HCT116 (cell line): ENCODE measurements at regions not wholly inside any gene's neighbourhood (a gene's known extent, or its start where the extent isn't known, plus 50 kb on each side); places are given as distances from the start of the nearest gene placed in this dataset.

Source experiments
- ATAC-seq: fragments of 200-7000 bp; cut with Tn5 transposase; 2 replicates; pipeline ENCODE4 v1.9.1; 2020; ENCODE audit warnings: mild to moderate bottlenecking, moderate library complexity
- BruUV-seq: library from RNA; stranded (reverse); fragments of 400-500 nt; replicated peaks from 2 replicates; lab custom pipeline; 2021; lab: Mats Ljungman, UMichigan
- CTCF ChIA-PET: fragments of 300-600 bp; sonication (Branson Sonifier 250); formaldehyde crosslinking; loops from one replicate; lab custom pipeline; 2021; ENCODE audit warnings: antibody characterized with exemption; lab: Charles Lee
- POLR2A ChIA-PET: fragments of 300-600, 350-600 bp; sonication (Branson Sonifier 250); formaldehyde crosslinking; loops from one replicate; lab custom pipeline; 2021; ENCODE audit warnings: antibody characterized with exemption; lab: Charles Lee
- RAD21 ChIA-PET, 2 experiments: fragments of 300-600 bp; sonication (Branson Sonifier 250); formaldehyde crosslinking; loops; one replicate each; lab custom pipeline; 2023; ENCODE audit warnings: low total read pairs in 2 of 2; ENCODE audit not compliant: uncharacterized antibody in 2 of 2, unreplicated experiment in 2 of 2, low non-redundant PET in 1 of 2; lab: Charles Lee
- DNase-seq: peaks from one replicate; pipeline ENCODE4 v3.0.0-alpha.2; 2010; ENCODE audit warnings: low read depth, low spot score
- H2AFZ ChIP-seq: fragments of 200-600 bp; shearing (Covaris generic), sonication (generic); 2 replicates; pipeline ENCODE4 v1.6.1; 2017; ENCODE audit warnings: low read depth, mixed run types, mixed read lengths, antibody characterized with exemption, low read length; ENCODE audit not compliant: poor library complexity, severe bottlenecking
- H3K27ac ChIP-seq: 2 replicates; pipeline ENCODE4 v1.5.1; 2012; ENCODE audit warnings: low read depth, low read length
- H3K27me3 ChIP-seq: fragments of 200-600 bp; sonication (generic); 2 replicates; pipeline ENCODE4 v1.6.1; 2016; ENCODE audit warnings: mixed run types, low read length, mixed read lengths; ENCODE audit not compliant: insufficient read depth
- H3K36me3 ChIP-seq, 2 experiments: fragments of 200-500 bp in 1 of 2; fragments of 200-600 bp in 1 of 2; sonication (Bioruptor generic) in 1 of 2; sonication (generic) in 1 of 2; 2 replicates each; pipeline versions ENCODE4 v1.5.1 to v1.6.1; 2014 to 2016; ENCODE audit warnings: low read length in 2 of 2, inconsistent platforms in 1 of 2, mixed read lengths in 1 of 2, mixed run types in 1 of 2; ENCODE audit not compliant: insufficient read depth in 2 of 2, control insufficient read depth in 1 of 2
- H3K4me1 ChIP-seq, 2 experiments: fragments of 200-600 bp in 1 of 2; sonication (generic) in 1 of 2; 2 replicates each; pipeline versions ENCODE4 v1.5.1 to v1.6.1; 2012 to 2017; ENCODE audit warnings: low read length in 2 of 2, inconsistent platforms in 1 of 2, mild to moderate bottlenecking in 1 of 2, mixed read lengths in 1 of 2, mixed run types in 1 of 2, moderate library complexity in 1 of 2; ENCODE audit not compliant: insufficient read depth in 2 of 2, control insufficient read depth in 1 of 2
- H3K4me2 ChIP-seq: fragments of 200-600 bp; sonication (generic); 2 replicates; pipeline ENCODE4 v1.6.1; 2017; ENCODE audit warnings: mixed run types, low read length, mixed read lengths
- H3K4me3 ChIP-seq, 2 experiments: fragments of 200-600 bp in 1 of 2; sonication (generic) in 1 of 2; replicated peaks in 1 of 2; 2 replicates each; pipeline ENCODE4 v1.5.1; 2011 to 2016; ENCODE audit warnings: low read length in 2 of 2, control low read depth in 1 of 2, low read depth in 1 of 2, mild to moderate bottlenecking in 1 of 2, mixed read lengths in 1 of 2, mixed run types in 1 of 2
- H3K79me2 ChIP-seq: fragments of 200-600 bp; sonication (generic); 2 replicates; pipeline ENCODE4 v1.6.1; 2017; ENCODE audit warnings: mild to moderate bottlenecking, mixed run types, low read length, moderate library complexity, mixed read lengths; ENCODE audit not compliant: insufficient read depth
- H3K9ac ChIP-seq: fragments of 200-600 bp; sonication (generic); 2 replicates; pipeline ENCODE4 v1.6.1; 2016; ENCODE audit warnings: low read length, mixed read lengths
- H3K9me2 ChIP-seq: fragments of 200-600 bp; sonication (generic), shearing (Covaris generic); 2 replicates; pipeline ENCODE4 v1.6.1; 2017; ENCODE audit warnings: mixed run types, mild to moderate bottlenecking, moderate library complexity; ENCODE audit not compliant: insufficient read depth
- H3K9me3 ChIP-seq, 2 experiments: fragments of 200-500 bp in 1 of 2; fragments of 200-600 bp in 1 of 2; sonication (Bioruptor generic) in 1 of 2; sonication (generic) in 1 of 2; 2 replicates each; pipeline ENCODE4 v1.6.1; 2014 to 2017; ENCODE audit warnings: low read length in 2 of 2, mixed read lengths in 2 of 2, inconsistent platforms in 1 of 2, low read depth in 1 of 2, mild to moderate bottlenecking in 1 of 2, mixed run types in 1 of 2, moderate library complexity in 1 of 2; ENCODE audit not compliant: control insufficient read depth in 1 of 2, insufficient read depth in 1 of 2
- H4K20me1 ChIP-seq: fragments of 200-600 bp; sonication (generic), shearing (Covaris generic); 2 replicates; pipeline ENCODE4 v1.6.1; 2017; ENCODE audit warnings: mixed run types, mild to moderate bottlenecking, moderate library complexity; ENCODE audit not compliant: insufficient read depth
- ELF1 ChIP-seq: IDR thresholded peaks from 2 replicates; pipeline ENCODE4 v1.6.1; 2012; ENCODE audit warnings: low read depth, borderline replicate concordance
- EZH2phosphoT487 ChIP-seq: fragments of 200-600 bp; IDR thresholded peaks from 2 replicates; pipeline ENCODE4 v1.6.1; 2018; ENCODE audit warnings: antibody characterized with exemption, borderline replicate concordance
- FOSL1 ChIP-seq: IDR thresholded peaks from 2 replicates; pipeline ENCODE4 v1.6.1; 2012; ENCODE audit warnings: low read depth
- JUND ChIP-seq: IDR thresholded peaks from 2 replicates; pipeline ENCODE4 v1.6.1; 2012
- POLR2A ChIP-seq: IDR thresholded peaks from 2 replicates; pipeline ENCODE4 v1.7.0; 2011; ENCODE audit warnings: borderline replicate concordance; ENCODE audit not compliant: insufficient read depth, insufficient read length; ENCODE audit errors: extremely low read depth
- REST ChIP-seq: IDR thresholded peaks from 2 replicates; pipeline ENCODE4 v1.6.1; 2012; ENCODE audit warnings: low read depth
- SIN3A ChIP-seq: IDR thresholded peaks from 2 replicates; pipeline ENCODE4 v1.6.1; 2012; ENCODE audit warnings: low read depth
- TCF7L2 ChIP-seq: IDR thresholded peaks from 2 replicates; pipeline ENCODE4 v1.7.0; 2011; ENCODE audit warnings: borderline replicate concordance, inconsistent platforms; ENCODE audit not compliant: insufficient read depth, insufficient read length; ENCODE audit errors: extremely low read depth
- ZFX ChIP-seq: fragments of 450-650 bp; IDR thresholded peaks from 2 replicates; pipeline ENCODE4 v1.6.1; 2017
- ZNF274 ChIP-seq: fragments of 200-500 bp; sonication (Bioruptor generic); IDR thresholded peaks from 2 replicates; pipeline ENCODE4 v1.6.1; 2014; ENCODE audit warnings: mild to moderate bottlenecking, low read depth, low read length, inconsistent platforms
- intact Hi-C: fragments of 100-400 bp; cut with micrococcal nuclease; formaldehyde crosslinking; loops from 2 replicates; pipeline ENCODE4 v1.10.0; 2022

- Histone ChIP-seq H3K9ac (no peak overlapping the region), H4K20me1 (no peaks in the 10 kb centered on the region), H3K4me2 (no peak overlapping the region), H3K9me3 (no peaks in the 10 kb centered on the region), H3K36me3 (no peaks in the 10 kb centered on the region), H3K9me2 (no peaks in the 10 kb centered on the region), H3K27ac (no peak overlapping the region), H3K79me2 (no peaks in the 10 kb centered on the region), H3K27me3 (no peaks in the 10 kb centered on the region), H2AFZ (no peak overlapping the region), H3K4me3 (no peak overlapping the region), H3K4me1 (0 out of 4 replicates have a peak, but pooled peaks cover 0 to 3% of the 10 kb centered on the region in 2 experiments)
- BruUV-seq = no TSS peak
- ATAC-seq (no peak), DNase-seq (no peak)
- RAD21 ChIA-PET = no interaction called here
- POLR2A ChIA-PET = no interaction called here
- TF ChIP-seq JUND = no peak
- TF ChIP-seq REST = no peak
- no peak for TF ChIP-seq POLR2A
- TF ChIP-seq SIN3A = no peak
- no peak for TF ChIP-seq EZH2phosphoT487
- no peak for TF ChIP-seq ELF1
- TF ChIP-seq TCF7L2 = no peak
- TF ChIP-seq ZNF274 = no peak
- TF ChIP-seq ZFX = no peak
- TF ChIP-seq FOSL1 = no peak
- CTCF ChIA-PET = no interaction called here
- intact Hi-C loops = no loop called here
Observed at GRCh38 chr4:123943976-123944375, 547.4 kb downstream of the SPRY1 start.
